ENCODE measurements at regions not wholly inside any gene's neighbourhood (a gene's known extent, or its start where the extent isn't known, plus 50 kb on each side); places are given as distances from the start of the nearest gene placed in this dataset.

DNA sequence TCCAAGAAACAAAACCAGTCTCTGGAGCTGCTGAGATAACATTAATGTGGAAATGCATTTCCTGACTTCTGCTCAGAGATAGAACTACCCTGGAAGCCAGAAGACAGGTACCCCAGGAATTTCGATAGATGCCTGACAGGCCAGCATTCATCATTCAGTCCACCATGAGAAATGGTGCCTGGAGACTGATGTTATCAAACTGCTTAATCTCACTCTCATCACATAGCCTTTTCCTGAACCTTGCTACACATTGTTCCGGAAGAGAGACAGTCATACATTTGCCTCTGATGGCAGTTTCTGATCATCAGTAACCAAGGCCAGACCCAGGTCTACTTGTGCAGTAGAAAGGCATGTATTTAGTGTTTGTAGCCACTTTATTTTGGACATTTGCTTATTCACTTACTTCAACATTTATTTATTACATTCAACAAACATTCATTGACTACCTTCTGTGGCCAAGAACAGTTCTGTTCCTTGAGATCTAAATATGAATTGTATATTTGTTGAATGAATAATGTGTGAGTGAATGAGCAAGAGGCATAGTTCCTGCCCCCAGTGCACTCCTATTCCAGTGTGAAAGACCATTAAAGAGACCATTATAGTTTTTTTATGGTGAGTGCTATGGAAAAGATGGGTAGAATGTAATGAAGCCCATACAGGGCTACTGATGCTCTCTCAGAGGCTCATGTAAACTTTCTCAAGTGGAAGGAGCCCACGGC, 485.7 kb downstream of the NUF2 start:
- Histone ChIP-seq H2AK9ac (replicated peaks; ENCODE audit: low read depth, low read length, poor library complexity) (no peak overlapping the region), H3K27ac (ENCODE audit: insufficient read depth, low read length) (no peak overlapping the region), H3K9me1 (ENCODE audit: insufficient read depth, low read length) (no peaks in the 10 kb centered on the region), H3K14ac (replicated peaks; ENCODE audit: low read depth, low read length) (no peak overlapping the region), H3K79me1 (ENCODE audit: low read depth in 1 of 2, low read length in 2 of 2) (no peaks in the 10 kb centered on the region), H2BK120ac (ENCODE audit: low read depth, low read length) (no peak overlapping the region), H2BK5ac (ENCODE audit: low read depth, low read length, poor library complexity, severe bottlenecking) (no peak overlapping the region), H3K18ac (ENCODE audit: low read depth, low read length) (no peak overlapping the region), H2BK15ac (ENCODE audit: low read depth, low read length) (no peak overlapping the region), H3K4me1 (ENCODE audit: control insufficient read depth, insufficient read depth, low read length) (no peaks in the 10 kb centered on the region), H4K8ac (ENCODE audit: low read depth in 2 of 2, low read length in 2 of 2) (no peak overlapping the region), H3K9ac (ENCODE audit: low read depth, low read length) (no peak overlapping the region), H4K5ac (ENCODE audit: low read depth, low read length) (no peak overlapping the region), H3K9me3 (ENCODE audit: control insufficient read depth, insufficient read depth, low read length) (no peaks in the 10 kb centered on the region), H3K56ac (ENCODE audit: extremely low read depth, insufficient read depth, low read length) (no peak overlapping the region), H3K36me3 (ENCODE audit: control insufficient read depth, insufficient read depth, low read length) (no peaks in the 10 kb centered on the region), H2AFZ (replicated peaks; ENCODE audit: low read length, poor library complexity) (no peak overlapping the region), H3K4me2 (ENCODE audit: low read depth, low read length) (no peak overlapping the region), H3K4ac (ENCODE audit: low read depth, low read length) (no peak overlapping the region), H2BK20ac (ENCODE audit: low read depth, low read length) (no peak overlapping the region), H4K91ac (ENCODE audit: insufficient read depth, low read depth, low read length) (no peak overlapping the region), H4K20me1 (ENCODE audit: insufficient read depth, low read length) (no peaks in the 10 kb centered on the region), H3K4me3 (ENCODE audit: insufficient read depth, low read depth, low read length) (no peak overlapping the region), H3K27me3 (ENCODE audit: control insufficient read depth, insufficient read depth, low read length) (no peaks in the 10 kb centered on the region), H3K23ac (ENCODE audit: low read depth, low read length) (no peak overlapping the region), H2AK5ac (ENCODE audit: low read depth, low read length) (no peak overlapping the region)
- in situ Hi-C loops (cut with MboI; ENCODE audit: low sequenced_read_pairs) = no loop called here
- DNase-seq = no peak
- POLR2A ChIA-PET (ENCODE audit: unreplicated experiment) = no interaction called here
- TF ChIP-seq MAZ (IDR thresholded peaks at IDR 0.05; ENCODE audit: borderline replicate concordance, low read depth, low read length) = no peak
- no peak for TF ChIP-seq CHD1 (IDR thresholded peaks at IDR 0.05; ENCODE audit: low read depth, low read length)
- TF ChIP-seq MXI1 (IDR thresholded peaks at IDR 0.05; ENCODE audit: borderline replicate concordance, low read depth, low read length) = no peak
- TF ChIP-seq POLR2A (IDR thresholded peaks at IDR 0.05; ENCODE audit: low read depth, low read length) = no peak
- no peak for TF ChIP-seq CTCF (conservative IDR thresholded peaks at IDR 0.05; ENCODE audit: low read depth, low read length)
- TF ChIP-seq, protein P1, sequence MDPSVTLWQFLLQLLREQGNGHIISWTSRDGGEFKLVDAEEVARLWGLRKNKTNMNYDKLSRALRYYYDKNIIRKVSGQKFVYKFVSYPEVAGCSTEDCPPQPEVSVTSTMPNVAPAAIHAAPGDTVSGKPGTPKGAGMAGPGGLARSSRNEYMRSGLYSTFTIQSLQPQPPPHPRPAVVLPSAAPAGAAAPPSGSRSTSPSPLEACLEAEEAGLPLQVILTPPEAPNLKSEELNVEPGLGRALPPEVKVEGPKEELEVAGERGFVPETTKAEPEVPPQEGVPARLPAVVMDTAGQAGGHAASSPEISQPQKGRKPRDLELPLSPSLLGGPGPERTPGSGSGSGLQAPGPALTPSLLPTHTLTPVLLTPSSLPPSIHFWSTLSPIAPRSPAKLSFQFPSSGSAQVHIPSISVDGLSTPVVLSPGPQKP (IDR thresholded peaks at IDR 0.05; ENCODE audit: borderline replicate concordance, low read depth, low read length) = no peak
- no peak for ATAC-seq (ENCODE audit: low read depth)
- WGBS, 2 experiments (ENCODE audit: extremely low coverage in 2 of 2, insufficient read length in 1 of 2) = 0% methylated on average over 1 of the region's 3 CpGs; no CpG with 5 or more reads in 1 of the 2 experiments
- dilution Hi-C loops (cut with HindIII; ENCODE audit: low sequenced_read_pairs, unreplicated experiment) = no loop called here
- no TSS peak for BruUV-seq (replicated peaks)
- intact Hi-C loops (cut with micrococcal nuclease) = no loop called here
- CTCF ChIA-PET = no interaction called here

Data from IMR-90 (cell line).